Loucy (cell line): ENCODE measurements at regions not wholly inside any gene's neighbourhood (a gene's known extent, or its start where the extent isn't known, plus 50 kb on each side); places are given as distances from the start of the nearest gene placed in this dataset.

Source experiments
- H2AFZ ChIP-seq: fragments of 200-600 bp; sonication (generic); 2 replicates; pipeline ENCODE4 v1.6.0; 2016; ENCODE audit warnings: antibody characterized with exemption, mild to moderate bottlenecking, low read length, moderate library complexity
- H3F3A ChIP-seq: fragments of 200-600 bp; 2 replicates; pipeline ENCODE4 v1.6.0; 2016; ENCODE audit warnings: antibody characterized with exemption, low read depth, mild to moderate bottlenecking
- H3K27me3 ChIP-seq: fragments of 200-600 bp; sonication (generic); 2 replicates; pipeline ENCODE4 v1.6.1; 2014; ENCODE audit warnings: low read length, mild to moderate bottlenecking; ENCODE audit not compliant: insufficient read depth, poor library complexity, severe bottlenecking
- H3K36me3 ChIP-seq: fragments of 200-600 bp; sonication (generic); 2 replicates; pipeline ENCODE4 v1.6.1; 2016; ENCODE audit warnings: low read length; ENCODE audit not compliant: insufficient read depth
- H3K4me1 ChIP-seq: fragments of 200-600 bp; sonication (generic); 2 replicates; pipeline ENCODE4 v1.5.1; 2014; ENCODE audit warnings: low read length, mild to moderate bottlenecking; ENCODE audit not compliant: insufficient read depth, poor library complexity, severe bottlenecking
- H3K4me2 ChIP-seq: fragments of 200-600 bp; sonication (generic); 2 replicates; pipeline ENCODE4 v1.6.0; 2014; ENCODE audit warnings: antibody characterized with exemption, low read length, low read depth, mild to moderate bottlenecking; ENCODE audit not compliant: poor library complexity, severe bottlenecking
- H3K4me3 ChIP-seq: fragments of 200-600 bp; sonication (generic); 2 replicates; pipeline ENCODE4 v1.5.1; 2014; ENCODE audit warnings: low read length, mild to moderate bottlenecking, mixed read lengths; ENCODE audit not compliant: poor library complexity, severe bottlenecking
- H3K79me2 ChIP-seq: fragments of 200-600 bp; sonication (generic); 2 replicates; pipeline ENCODE4 v1.6.1; 2014; ENCODE audit warnings: low read length; ENCODE audit not compliant: insufficient read depth
- H3K9ac ChIP-seq: fragments of 200-600 bp; sonication (generic); 2 replicates; pipeline ENCODE4 v1.6.0; 2014; ENCODE audit warnings: mild to moderate bottlenecking, low read depth, low read length, moderate library complexity; ENCODE audit not compliant: poor library complexity, severe bottlenecking
- H3K9me2 ChIP-seq: fragments of 200-600 bp; sonication (generic); replicated peaks from 2 replicates; pipeline ENCODE4 v1.6.1; 2016; ENCODE audit warnings: low read depth, low read length, mixed read lengths
- H3K9me3 ChIP-seq: fragments of 200-600 bp; sonication (generic); 2 replicates; pipeline ENCODE4 v1.6.1; 2014; ENCODE audit warnings: mild to moderate bottlenecking, antibody characterized with exemption, low read length, low read depth; ENCODE audit not compliant: insufficient read depth
- H4K20me1 ChIP-seq: fragments of 200-600 bp; sonication (generic); 2 replicates; pipeline ENCODE4 v1.6.0; 2014; ENCODE audit warnings: antibody characterized with exemption, low read length, mild to moderate bottlenecking; ENCODE audit not compliant: insufficient read depth, poor library complexity, severe bottlenecking
- CTCF ChIP-seq: fragments of 200-600 bp; sonication (generic); conservative IDR thresholded peaks from 2 replicates; pipeline ENCODE4 v1.5.1; 2014; ENCODE audit warnings: mild to moderate bottlenecking, antibody characterized with exemption, low read length
- EZH2phosphoT487 ChIP-seq: fragments of 200-600 bp; IDR thresholded peaks from 2 replicates; pipeline ENCODE4 v1.6.1; 2018; ENCODE audit warnings: antibody characterized with exemption, mild to moderate bottlenecking, moderate library complexity, borderline replicate concordance

- Histone ChIP-seq H3K4me2 (no peak overlapping the region), H3K27me3 (no peaks in the 10 kb centered on the region), H3K4me1 (peaks cover 9% of the 10 kb centered on the region), H3F3A (no peaks in the 10 kb centered on the region), H2AFZ (no peak overlapping the region), H3K9ac (no peak overlapping the region), H4K20me1 (no peaks in the 10 kb centered on the region), H3K36me3 (no peaks in the 10 kb centered on the region), H3K4me3 (no peak overlapping the region), H3K79me2 (no peaks in the 10 kb centered on the region), H3K9me3 (peaks cover 3% of the 10 kb centered on the region; the same call in 1 of the 2 replicates), H3K9me2 (no peaks in the 10 kb centered on the region)
- no peak for TF ChIP-seq CTCF
- no peak for TF ChIP-seq EZH2phosphoT487
Observed at GRCh38 chr3:72205297-72205826, 420.4 kb upstream of the PROK2 start.

GRCh38 chr3:72204452-72204851, 419.5 kb upstream of the PROK2 start:
- Histone ChIP-seq H3K4me3 (no peak overlapping the region), H2AFZ (no peak overlapping the region), H3K36me3 (no peaks in the 10 kb centered on the region), H3K9me3 (peaks cover 3% of the 10 kb centered on the region; the same call in 1 of the 2 replicates), H4K20me1 (no peaks in the 10 kb centered on the region), H3K27me3 (no peaks in the 10 kb centered on the region), H3K79me2 (no peaks in the 10 kb centered on the region), H3K9me2 (no peaks in the 10 kb centered on the region), H3K9ac (no peak overlapping the region), H3K4me1 (peaks cover 9% of the 10 kb centered on the region), H3K4me2 (no peak overlapping the region), H3F3A (no peaks in the 10 kb centered on the region)
- TF ChIP-seq CTCF (no peak), EZH2phosphoT487 (no peak)

- H3K9me2 ChIP-seq, result no peaks in the 10 kb centered on the region
- H3K4me2 ChIP-seq, result no peak overlapping the region
- no peaks in the 10 kb centered on the region for H3F3A ChIP-seq
- no peak overlapping the region for H2AFZ ChIP-seq
- H3K36me3 ChIP-seq, result no peaks in the 10 kb centered on the region
- no peak overlapping the region for H3K4me3 ChIP-seq
- H3K79me2 ChIP-seq, result no peaks in the 10 kb centered on the region
- no peak overlapping the region for H3K9ac ChIP-seq
- no peaks in the 10 kb centered on the region for H4K20me1 ChIP-seq
- H3K4me1 ChIP-seq, result peaks cover 9% of the 10 kb centered on the region
- H3K27me3 ChIP-seq, result no peaks in the 10 kb centered on the region
- no peak for TF ChIP-seq CTCF
- TF ChIP-seq EZH2phosphoT487, result no peak
- H3K9me3 ChIP-seq, result peaks cover 3% of the 10 kb centered on the region; the same call in 1 of the 2 replicates
Observed at GRCh38 chr3:72203613-72204349, 418.8 kb upstream of the PROK2 start.
